Limb (tissue), 2 donors: ENCODE measurements at regions not wholly inside any gene's neighbourhood (a gene's known extent, or its start where the extent isn't known, plus 50 kb on each side); places are given as distances from the start of the nearest gene placed in this dataset.
"Not testable (repeated sequence)": the region's sequence is repeated elsewhere in the genome, so short reads cannot be mapped to it uniquely, and the experiment has no call there.

Experiments used
- DNase-seq, 2 donors: peaks; one replicate each; pipeline ENCODE4 v3.0.0-alpha.2; 2016; ENCODE audit errors: extremely low spot score in 2 of 2

- DNase-seq: not testable (repeated sequence)
Measured at GRCh38 chr1:149700220-149700619, 82.3 kb upstream of the FCGR1A start.

GRCh38 chr1:149700677-149701567, 81.6 kb upstream of the FCGR1A start:
- not testable (repeated sequence) for DNase-seq

GRCh38 chr1:149708192-149708853, 74.2 kb upstream of the FCGR1A start:
- DNase-seq: peak; percentile 78 to 80

GRCh38 chr1:149711651-149712050, 70.8 kb upstream of the FCGR1A start:
- DNase-seq: not testable (repeated sequence)

- DNase-seq: peak; percentile 56 to 76
Measured at GRCh38 chr1:149712154-149712927, 70.2 kb upstream of the FCGR1A start.

- DNase-seq: not testable (repeated sequence)
Measured at GRCh38 chr1:149713513-149713912, 69.0 kb upstream of the FCGR1A start.

- DNase-seq: not testable (repeated sequence)
Measured at GRCh38 chr1:149713952-149714351, 68.5 kb upstream of the FCGR1A start.

- DNase-seq: not testable (repeated sequence)
Measured at GRCh38 chr1:149724618-149725302, 57.7 kb upstream of the FCGR1A start.

GRCh38 chr1:149726688-149727087, 55.8 kb upstream of the FCGR1A start:
- not testable (repeated sequence) for DNase-seq

GRCh38 chr1:149728598-149728997, 53.9 kb upstream of the FCGR1A start:
- DNase-seq: not testable (repeated sequence)
